ENCODE measurements at regions not wholly inside any gene's neighbourhood (a gene's known extent, or its start where the extent isn't known, plus 50 kb on each side); places are given as distances from the start of the nearest gene placed in this dataset.

DNA sequence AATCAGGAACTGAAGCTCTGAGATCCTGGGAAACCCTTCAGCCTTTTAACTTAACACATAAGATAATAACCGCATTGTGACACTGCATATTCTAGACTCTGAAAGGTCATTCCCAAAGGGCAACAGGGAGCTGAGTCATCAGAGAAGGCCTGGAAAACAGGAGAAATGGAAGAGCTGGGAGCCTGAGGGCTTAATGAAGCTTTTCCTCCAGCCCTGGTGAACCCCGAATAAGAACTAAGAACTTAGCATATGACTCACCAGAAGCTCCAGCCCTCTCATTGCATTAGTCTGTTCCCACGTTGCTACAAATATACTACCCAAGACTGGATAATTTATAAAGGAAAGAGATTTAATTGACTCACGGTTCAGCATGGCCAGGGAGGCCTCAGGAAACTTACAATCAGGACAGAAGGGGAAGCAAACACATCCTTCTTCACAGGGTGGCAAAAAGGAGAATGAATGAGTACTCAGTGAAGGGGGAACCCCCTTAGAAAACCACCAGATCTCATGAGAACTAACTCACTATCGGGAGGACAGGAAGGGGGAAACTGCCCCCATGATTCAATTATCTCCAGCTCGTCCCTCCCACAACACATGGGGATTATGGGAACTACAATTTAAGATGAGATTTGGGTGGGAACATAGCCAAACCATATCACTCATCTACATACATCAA is 648.5 kb downstream of the TFAP2A start:
- intact Hi-C loops (cut with micrococcal nuclease; ENCODE audit: unreplicated experiment): no loop called here
- H3K36me3 ChIP-seq (ENCODE audit: control insufficient read depth, insufficient read depth, low read length): no peaks in the 10 kb centered on the region
- H3K27me3 ChIP-seq (ENCODE audit: control insufficient read depth, insufficient read depth, low read length): no peaks in the 10 kb centered on the region
- no peak overlapping the region for H3K27ac ChIP-seq (ENCODE audit: low read length)
- no peak for DNase-seq (ENCODE audit: low read depth, low spot score)
- no TSS peak for BruUV-seq (replicated peaks)
- in situ Hi-C loops (cut with HindIII; ENCODE audit: low pct_unique_long_range_greater_than_20kb, low sequenced_read_pairs): no loop called here
- POLR2A ChIA-PET: no interaction called here
- ATAC-seq: no peak; the same call in 1 of the 2 replicates
- no peaks in the 10 kb centered on the region for H3K9me3 ChIP-seq (ENCODE audit: control insufficient read depth, insufficient read depth, low read depth, low read length)
- CTCF ChIA-PET: no interaction called here
- no peak overlapping the region for H3K4me3 ChIP-seq (ENCODE audit: low read depth in 2 of 2, low read length in 2 of 2)
- TF ChIP-seq, protein P1, sequence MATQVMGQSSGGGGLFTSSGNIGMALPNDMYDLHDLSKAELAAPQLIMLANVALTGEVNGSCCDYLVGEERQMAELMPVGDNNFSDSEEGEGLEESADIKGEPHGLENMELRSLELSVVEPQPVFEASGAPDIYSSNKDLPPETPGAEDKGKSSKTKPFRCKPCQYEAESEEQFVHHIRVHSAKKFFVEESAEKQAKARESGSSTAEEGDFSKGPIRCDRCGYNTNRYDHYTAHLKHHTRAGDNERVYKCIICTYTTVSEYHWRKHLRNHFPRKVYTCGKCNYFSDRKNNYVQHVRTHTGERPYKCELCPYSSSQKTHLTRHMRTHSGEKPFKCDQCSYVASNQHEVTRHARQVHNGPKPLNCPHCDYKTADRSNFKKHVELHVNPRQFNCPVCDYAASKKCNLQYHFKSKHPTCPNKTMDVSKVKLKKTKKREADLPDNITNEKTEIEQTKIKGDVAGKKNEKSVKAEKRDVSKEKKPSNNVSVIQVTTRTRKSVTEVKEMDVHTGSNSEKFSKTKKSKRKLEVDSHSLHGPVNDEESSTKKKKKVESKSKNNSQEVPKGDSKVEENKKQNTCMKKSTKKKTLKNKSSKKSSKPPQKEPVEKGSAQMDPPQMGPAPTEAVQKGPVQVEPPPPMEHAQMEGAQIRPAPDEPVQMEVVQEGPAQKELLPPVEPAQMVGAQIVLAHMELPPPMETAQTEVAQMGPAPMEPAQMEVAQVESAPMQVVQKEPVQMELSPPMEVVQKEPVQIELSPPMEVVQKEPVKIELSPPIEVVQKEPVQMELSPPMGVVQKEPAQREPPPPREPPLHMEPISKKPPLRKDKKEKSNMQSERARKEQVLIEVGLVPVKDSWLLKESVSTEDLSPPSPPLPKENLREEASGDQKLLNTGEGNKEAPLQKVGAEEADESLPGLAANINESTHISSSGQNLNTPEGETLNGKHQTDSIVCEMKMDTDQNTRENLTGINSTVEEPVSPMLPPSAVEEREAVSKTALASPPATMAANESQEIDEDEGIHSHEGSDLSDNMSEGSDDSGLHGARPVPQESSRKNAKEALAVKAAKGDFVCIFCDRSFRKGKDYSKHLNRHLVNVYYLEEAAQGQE (IDR thresholded peaks at IDR 0.05; ENCODE audit: insufficient read depth in 1 of 2, low read depth in 2 of 2, low read length in 1 of 2): no peak
- TF ChIP-seq SIN3A (IDR thresholded peaks at IDR 0.05; ENCODE audit: borderline replicate concordance, insufficient read depth, low read depth, low read length): no peak
- no peak for TF ChIP-seq CTCF (IDR thresholded peaks at IDR 0.05)
- TF ChIP-seq TCF7L2 (IDR thresholded peaks at IDR 0.05; ENCODE audit: low read depth, low read length): no peak
- no peak for TF ChIP-seq POLR2AphosphoS5 (IDR thresholded peaks at IDR 0.05; ENCODE audit: low read depth, low read length)
- no peaks in the 10 kb centered on the region for H3K4me1 ChIP-seq (ENCODE audit: control insufficient read depth, insufficient read depth, low read length)

GRCh38 chr6:9761220-9761619 is 653.7 kb downstream of the TFAP2A start:
- H3K4me3 ChIP-seq (ENCODE audit: low read depth in 2 of 2, low read length in 2 of 2): no peak overlapping the region
- DNase-seq (ENCODE audit: low read depth, low spot score) (no peak), ATAC-seq (no peak)
- H3K27me3 ChIP-seq (ENCODE audit: control insufficient read depth, insufficient read depth, low read length): no peaks in the 10 kb centered on the region
- TF ChIP-seq SIN3A (IDR thresholded peaks at IDR 0.05; ENCODE audit: borderline replicate concordance, insufficient read depth, low read depth, low read length) (no peak), TCF7L2 (IDR thresholded peaks at IDR 0.05; ENCODE audit: low read depth, low read length) (no peak), CTCF (IDR thresholded peaks at IDR 0.05) (no peak), POLR2AphosphoS5 (IDR thresholded peaks at IDR 0.05; ENCODE audit: low read depth, low read length) (no peak)
- TF ChIP-seq, protein P1 (IDR thresholded peaks at IDR 0.05; ENCODE audit: insufficient read depth in 1 of 2, low read depth in 2 of 2, low read length in 1 of 2): no peak
- H3K27ac ChIP-seq (ENCODE audit: low read length): no peak overlapping the region
- intact Hi-C loops (cut with micrococcal nuclease; ENCODE audit: unreplicated experiment) (no loop called here), in situ Hi-C loops (cut with HindIII; ENCODE audit: low pct_unique_long_range_greater_than_20kb, low sequenced_read_pairs) (no loop called here)
- H3K36me3 ChIP-seq (ENCODE audit: control insufficient read depth, insufficient read depth, low read length): no peaks in the 10 kb centered on the region
- H3K4me1 ChIP-seq (ENCODE audit: control insufficient read depth, insufficient read depth, low read length): no peaks in the 10 kb centered on the region
- BruUV-seq (replicated peaks): no TSS peak
- H3K9me3 ChIP-seq (ENCODE audit: control insufficient read depth, insufficient read depth, low read depth, low read length): no peaks in the 10 kb centered on the region
- POLR2A ChIA-PET: no interaction called here
- CTCF ChIA-PET: no interaction called here

Data from Panc1 (cell line).